HEK293T (cell line): ENCODE measurements at regions not wholly inside any gene's neighbourhood (a gene's known extent, or its start where the extent isn't known, plus 50 kb on each side); places are given as distances from the start of the nearest gene placed in this dataset.

Experiments used
- CTCF ChIA-PET: fragments of 350-600 bp; formaldehyde crosslinking; extraction: SDS; loops from one replicate; lab custom pipeline; 2021; ENCODE audit warnings: antibody characterized with exemption, inconsistent platforms; lab: Yijun Ruan, JAX
- POLR2A ChIA-PET: fragments of 350-600 bp; formaldehyde crosslinking; extraction: SDS; loops from one replicate; lab custom pipeline; 2020; ENCODE audit warnings: antibody characterized with exemption, inconsistent platforms; lab: Yijun Ruan, JAX
- DNase-seq: peaks from one replicate; pipeline ENCODE4 v3.0.0; 2012; ENCODE audit warnings: mixed read lengths; ENCODE audit errors: extremely low spot score
- ARNT ChIP-seq: fragments of 450-650 bp; IDR thresholded peaks from 2 replicates; pipeline ENCODE4 v1.6.1; 2017; ENCODE audit warnings: mild to moderate bottlenecking
- BHLHE40 ChIP-seq: fragments of 450-650 bp; IDR thresholded peaks from 2 replicates; pipeline ENCODE4 v1.6.1; 2016; ENCODE audit warnings: mild to moderate bottlenecking, moderate library complexity, borderline replicate concordance
- CTBP1 ChIP-seq: fragments of 450-650 bp; IDR thresholded peaks from 2 replicates; pipeline ENCODE4 v1.6.1; 2016; ENCODE audit warnings: borderline replicate concordance
- ELF4 ChIP-seq: fragments of 450-650 bp; IDR thresholded peaks from 2 replicates; pipeline ENCODE4 v1.6.1; 2017; ENCODE audit warnings: antibody characterized with exemption
- FOXA1 ChIP-seq: fragments of 450-650 bp; IDR thresholded peaks from 2 replicates; pipeline ENCODE4 v1.6.1; 2016; ENCODE audit warnings: mild to moderate bottlenecking
- FOXK2 ChIP-seq: fragments of 450-650 bp; IDR thresholded peaks from 2 replicates; pipeline ENCODE4 v1.6.1; 2016; ENCODE audit warnings: mild to moderate bottlenecking
- FOXM1 ChIP-seq: fragments of 450-650 bp; IDR thresholded peaks from 2 replicates; pipeline ENCODE4 v1.6.1; 2017; ENCODE audit warnings: mild to moderate bottlenecking, borderline replicate concordance
- HDGF ChIP-seq: fragments of 450-650 bp; IDR thresholded peaks from 2 replicates; pipeline ENCODE4 v1.6.1; 2017; ENCODE audit warnings: antibody characterized with exemption, borderline replicate concordance
- L3MBTL2 ChIP-seq: fragments of 450-650 bp; conservative IDR thresholded peaks from 2 replicates; pipeline ENCODE4 v1.6.1; 2016; ENCODE audit warnings: mild to moderate bottlenecking
- LEF1 ChIP-seq: fragments of 450-650 bp; IDR thresholded peaks from 2 replicates; pipeline ENCODE4 v1.6.1; 2017; ENCODE audit warnings: mild to moderate bottlenecking, borderline replicate concordance
- NFRKB ChIP-seq: fragments of 450-650 bp; IDR thresholded peaks from 2 replicates; pipeline ENCODE4 v1.6.1; 2016; ENCODE audit warnings: mild to moderate bottlenecking, moderate library complexity
- SP1 ChIP-seq: fragments of 450-650 bp; IDR thresholded peaks from 2 replicates; pipeline ENCODE4 v1.6.1; 2017
- SUZ12 ChIP-seq: fragments of 450-650 bp; IDR thresholded peaks from 2 replicates; pipeline ENCODE4 v1.6.1; 2016; ENCODE audit warnings: mild to moderate bottlenecking
- TARDBP ChIP-seq: fragments of 450-650 bp; IDR thresholded peaks from 2 replicates; pipeline ENCODE4 v1.6.1; 2016
- ZNF384 ChIP-seq: fragments of 450-650 bp; IDR thresholded peaks from 2 replicates; pipeline ENCODE4 v1.6.1; 2016
- TF ChIP-seq, protein P1 (sequence below): fragments of 450-650 bp; IDR thresholded peaks from 2 replicates; pipeline ENCODE4 v1.6.1; 2016

DNA sequence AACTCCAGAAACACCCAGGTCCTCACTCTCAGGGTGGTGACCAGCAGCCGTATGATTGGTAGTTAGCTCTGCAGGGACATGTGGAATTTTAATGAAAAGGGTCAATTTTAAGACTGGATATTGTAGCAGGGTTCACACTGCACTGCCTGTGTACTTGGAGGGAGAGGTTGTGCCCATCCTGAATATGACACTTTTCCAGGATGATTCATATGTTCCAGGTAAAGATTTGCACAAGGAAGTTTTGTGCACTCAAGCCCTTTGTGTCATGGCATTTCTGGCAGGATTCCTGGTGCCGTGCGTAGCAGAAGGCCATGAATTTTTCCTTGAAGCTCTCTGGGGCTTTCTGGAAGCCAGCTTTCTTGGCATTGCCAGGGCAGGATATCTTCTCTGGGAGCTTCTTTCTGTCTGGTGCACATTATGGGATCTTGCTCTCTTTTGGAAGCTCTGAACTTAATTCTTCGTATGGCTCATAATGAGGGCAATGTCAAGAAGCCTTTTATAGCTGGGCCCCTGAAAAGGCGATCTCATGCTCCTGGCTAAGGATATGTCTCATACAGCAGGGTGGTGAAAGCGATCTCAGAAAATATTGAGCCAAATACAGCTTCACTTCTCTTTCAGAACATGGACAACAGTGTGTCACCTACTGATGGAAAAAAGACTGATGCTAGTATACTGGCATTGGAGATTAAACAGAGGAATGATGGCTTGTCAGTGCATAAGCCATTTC lies 1133.9 kb downstream of the AACS start:
- POLR2A ChIA-PET: no interaction called here
- CTCF ChIA-PET: no interaction called here
- TF ChIP-seq FOXA1: no peak
- TF ChIP-seq FOXM1: no peak
- TF ChIP-seq CTBP1: no peak
- TF ChIP-seq FOXK2: no peak
- TF ChIP-seq NFRKB: no peak
- TF ChIP-seq LEF1: no peak
- no peak for TF ChIP-seq TARDBP

DNA sequence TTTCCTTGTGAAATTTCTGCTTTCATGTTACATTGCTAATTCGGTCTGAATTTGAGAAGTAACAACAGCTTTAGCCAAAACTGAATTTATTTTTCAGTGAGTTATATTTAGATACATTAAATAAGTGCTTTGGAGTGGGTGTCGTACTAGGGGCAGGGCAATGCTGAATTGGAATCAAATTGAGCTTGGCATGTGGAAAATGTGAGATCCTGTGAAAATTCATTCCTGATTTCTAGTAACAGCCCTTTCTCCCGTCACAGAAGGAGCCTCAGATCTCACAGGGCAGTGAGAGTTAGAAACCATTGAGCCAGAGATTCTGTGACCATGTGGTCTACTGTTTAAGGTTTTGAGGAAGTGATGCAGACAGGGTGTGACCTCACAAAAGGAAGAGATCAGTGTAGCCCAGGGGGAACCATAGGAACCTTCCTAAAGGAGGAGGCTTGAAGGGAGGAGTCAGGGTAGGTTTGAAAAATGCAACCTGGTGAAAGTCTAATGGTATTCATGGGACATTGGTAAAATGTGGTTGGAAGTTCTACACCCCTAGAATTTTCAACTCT lies 1136.8 kb downstream of the AACS start:
- no peak for TF ChIP-seq ZNF384
- DNase-seq: no peak
- CTCF ChIA-PET: no interaction called here
- POLR2A ChIA-PET: no interaction called here

More for the DNA sequence above, 1133.9 kb downstream of the AACS start:
- no peak for DNase-seq

DNA sequence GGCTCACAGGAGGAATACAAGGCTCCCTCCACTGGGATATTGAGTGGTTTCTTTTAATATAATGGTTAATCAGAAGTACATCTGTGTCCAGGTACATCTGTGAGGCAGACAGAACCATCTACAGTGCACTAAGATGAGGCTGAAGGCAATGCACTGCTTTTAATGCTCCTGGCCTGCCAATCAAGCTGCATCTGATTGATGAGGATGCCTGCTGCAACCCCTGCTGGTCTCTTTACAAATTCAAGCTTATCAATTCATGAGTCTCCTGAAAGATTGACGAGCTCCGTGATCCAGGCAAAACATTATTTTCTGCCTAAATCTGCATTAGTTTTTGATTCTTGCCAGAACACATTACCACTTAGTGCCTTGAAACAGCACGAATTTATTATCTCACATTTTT lies 1139.1 kb downstream of the AACS start:
- ChIA-PET POLR2A (no interaction called here), CTCF (no interaction called here)
- TF ChIP-seq FOXM1 (no peak), LEF1 (no peak), NFRKB (no peak), BHLHE40 (no peak), CTBP1 (no peak), HDGF (no peak), ARNT (no peak), SUZ12 (no peak)
- DNase-seq: no peak

DNA sequence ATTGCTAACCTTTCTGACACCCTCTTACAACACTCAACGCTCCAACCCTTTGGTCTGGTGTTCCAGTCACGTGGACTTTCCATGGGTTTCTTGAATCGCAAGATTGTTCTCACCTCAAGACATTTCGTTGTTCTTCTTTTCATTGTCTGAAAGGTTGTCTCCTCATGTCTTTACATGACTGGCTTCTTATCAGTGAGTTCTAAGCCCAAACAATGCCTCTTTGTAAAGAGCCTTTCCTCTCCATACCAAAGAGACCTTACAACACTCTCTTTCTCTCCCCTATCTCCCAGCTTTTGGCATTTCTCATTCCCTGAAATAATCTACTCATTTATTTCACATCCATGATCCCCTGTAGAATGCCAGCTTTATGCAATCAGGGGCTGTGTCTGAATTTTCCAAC lies 1144.8 kb downstream of the AACS start:
- no peak for DNase-seq
- CTCF ChIA-PET: no interaction called here
- no peak for TF ChIP-seq NFRKB
- TF ChIP-seq TARDBP: no peak
- POLR2A ChIA-PET: no interaction called here

DNA sequence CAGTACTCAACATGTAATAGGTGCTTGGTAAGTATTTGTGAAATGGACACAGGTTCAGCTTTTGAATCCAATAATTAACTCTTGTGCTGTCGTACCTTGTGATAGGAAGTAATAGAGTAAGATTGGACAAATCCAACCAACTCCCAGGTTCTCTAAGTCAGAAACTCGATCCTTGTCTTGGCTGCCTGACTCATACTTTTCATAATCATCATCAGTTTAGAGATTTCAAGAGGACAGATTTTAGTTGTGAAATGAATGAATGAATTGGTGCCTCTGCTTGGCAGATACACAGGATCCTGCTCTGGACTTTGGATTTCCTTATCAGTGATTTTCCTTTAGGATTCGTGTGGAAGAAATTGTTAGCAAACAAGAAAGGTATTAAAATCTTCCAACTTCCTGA lies 1145.2 kb downstream of the AACS start:
- no peak for DNase-seq
- TF ChIP-seq CTBP1 (no peak), SUZ12 (no peak), LEF1 (no peak), FOXK2 (no peak), L3MBTL2 (no peak), HDGF (no peak), FOXA1 (no peak), ELF4 (no peak), SP1 (no peak), NFRKB (no peak)
- TF ChIP-seq, protein P1, sequence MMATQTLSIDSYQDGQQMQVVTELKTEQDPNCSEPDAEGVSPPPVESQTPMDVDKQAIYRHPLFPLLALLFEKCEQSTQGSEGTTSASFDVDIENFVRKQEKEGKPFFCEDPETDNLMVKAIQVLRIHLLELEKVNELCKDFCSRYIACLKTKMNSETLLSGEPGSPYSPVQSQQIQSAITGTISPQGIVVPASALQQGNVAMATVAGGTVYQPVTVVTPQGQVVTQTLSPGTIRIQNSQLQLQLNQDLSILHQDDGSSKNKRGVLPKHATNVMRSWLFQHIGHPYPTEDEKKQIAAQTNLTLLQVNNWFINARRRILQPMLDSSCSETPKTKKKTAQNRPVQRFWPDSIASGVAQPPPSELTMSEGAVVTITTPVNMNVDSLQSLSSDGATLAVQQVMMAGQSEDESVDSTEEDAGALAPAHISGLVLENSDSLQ: no peak
- CTCF ChIA-PET: no interaction called here
- POLR2A ChIA-PET: no interaction called here

DNA sequence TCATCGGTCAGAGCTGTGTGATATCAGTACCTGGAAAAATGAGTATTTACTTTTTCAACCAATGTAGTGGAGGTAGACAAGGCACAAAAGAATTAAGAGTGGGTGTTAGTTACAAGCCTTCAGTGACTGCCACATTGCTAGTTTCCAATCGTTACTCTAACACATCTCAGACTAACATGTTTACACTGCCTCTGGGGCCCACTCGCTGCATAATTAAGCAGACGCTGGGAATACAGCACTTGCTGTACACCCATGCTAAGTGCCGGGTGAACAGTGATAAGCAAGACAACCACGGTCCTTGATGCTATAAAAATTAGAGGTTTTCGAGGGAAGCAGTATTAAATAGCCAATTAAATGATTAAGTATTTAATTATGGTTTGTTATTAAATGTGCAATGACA lies 1147.6 kb downstream of the AACS start:
- POLR2A ChIA-PET: no interaction called here
- no peak for DNase-seq
- CTCF ChIA-PET: no interaction called here
- TF ChIP-seq L3MBTL2: no peak

DNA sequence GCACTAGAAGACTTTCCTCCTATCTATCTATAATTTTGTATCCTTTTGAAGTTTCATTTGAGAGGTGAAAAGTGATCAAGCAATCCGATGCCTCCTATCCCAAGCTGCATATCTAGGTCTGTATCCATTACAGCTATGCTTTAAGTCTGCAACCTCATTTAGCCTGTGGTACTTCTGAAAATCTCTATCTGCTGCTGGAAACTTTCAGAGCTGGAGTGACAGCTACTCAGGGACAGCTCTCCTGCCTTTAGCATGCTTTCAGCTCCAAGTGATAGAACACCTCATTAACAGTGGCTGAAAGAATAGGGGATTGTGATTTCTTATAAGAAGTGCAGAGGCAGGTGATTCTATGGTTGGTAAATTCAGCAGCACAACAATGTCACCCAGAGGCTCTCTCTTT lies 1153.5 kb downstream of the AACS start:
- CTCF ChIA-PET: no interaction called here
- no peak for DNase-seq
- TF ChIP-seq SP1 (no peak), BHLHE40 (no peak), TARDBP (no peak), FOXA1 (no peak), ELF4 (no peak)
- TF ChIP-seq, protein P1: no peak
- POLR2A ChIA-PET: no interaction called here

DNA sequence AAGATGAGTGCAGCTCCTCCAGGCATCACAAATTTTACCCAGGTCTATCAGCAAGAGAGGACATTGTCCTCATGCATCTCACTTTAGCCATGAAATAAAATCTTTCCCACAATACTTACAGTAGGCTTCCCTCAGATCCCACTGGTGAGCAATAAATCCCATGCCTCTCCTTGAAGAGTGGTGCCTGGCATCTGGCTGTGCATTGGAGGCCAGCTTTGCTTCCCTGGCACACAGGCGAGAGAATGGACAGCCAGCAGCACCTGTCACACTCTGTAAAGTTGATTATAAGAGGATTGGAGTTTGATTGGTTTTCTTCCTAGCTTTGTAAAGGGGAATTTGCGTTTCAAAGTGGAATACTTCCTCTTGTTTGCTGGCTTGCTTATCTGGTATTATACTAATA lies 1153.9 kb downstream of the AACS start:
- ChIA-PET CTCF (no interaction called here), POLR2A (no interaction called here)
- no peak for DNase-seq
- no peak for TF ChIP-seq SUZ12
- no peak for TF ChIP-seq BHLHE40
- TF ChIP-seq SP1: no peak
- no peak for TF ChIP-seq LEF1
- TF ChIP-seq HDGF: no peak
- no peak for TF ChIP-seq ZNF384
- no peak for TF ChIP-seq FOXK2
